Calu3 (cell line): ENCODE measurements at regions not wholly inside any gene's neighbourhood (a gene's known extent, or its start where the extent isn't known, plus 50 kb on each side); places are given as distances from the start of the nearest gene placed in this dataset.

Source experiments
- BruUV-seq: library from RNA; stranded (reverse); fragments of 400-500 nt; replicated peaks from 2 replicates; lab custom pipeline; 2021; lab: Mats Ljungman, UMichigan
- CTCF ChIA-PET: fragments of 300-600 bp; sonication (Branson Sonifier 250); formaldehyde crosslinking; loops from one replicate; lab custom pipeline; 2022; ENCODE audit warnings: antibody characterized with exemption; lab: Charles Lee
- DNase-seq: peaks from one replicate; pipeline ENCODE4 v3.0.0; 2022
- H3K27ac Mint-ChIP-seq: one replicate; pipeline ENCODE4 v1.8.0; 2022; ENCODE audit warnings: mixed read lengths; ENCODE audit not compliant: unreplicated experiment
- H3K27me3 Mint-ChIP-seq: one replicate; pipeline ENCODE4 v1.8.0; 2022; ENCODE audit warnings: mixed read lengths; ENCODE audit not compliant: unreplicated experiment
- H3K36me3 Mint-ChIP-seq: one replicate; pipeline ENCODE4 v1.8.0; 2022; ENCODE audit warnings: mild to moderate bottlenecking, moderate library complexity, mixed read lengths; ENCODE audit not compliant: insufficient read depth, unreplicated experiment
- H3K4me1 Mint-ChIP-seq: one replicate; pipeline ENCODE4 v1.8.0; 2022; ENCODE audit warnings: mild to moderate bottlenecking, low read depth, mixed read lengths; ENCODE audit not compliant: unreplicated experiment
- H3K4me3 Mint-ChIP-seq: one replicate; pipeline ENCODE4 v1.8.0; 2022; ENCODE audit warnings: mild to moderate bottlenecking, low read depth, moderate library complexity, mixed read lengths; ENCODE audit not compliant: unreplicated experiment
- H3K9me3 Mint-ChIP-seq: one replicate; pipeline ENCODE4 v1.8.0; 2022; ENCODE audit warnings: low read depth, mixed read lengths; ENCODE audit not compliant: unreplicated experiment
- CTCF ChIP-seq: fragments of 200-600 bp; IDR thresholded peaks from one replicate; pipeline ENCODE4 v1.8.0; 2022; ENCODE audit warnings: antibody characterized with exemption; ENCODE audit not compliant: unreplicated experiment
- intact Hi-C: fragments of 100-400 bp; cut with micrococcal nuclease; formaldehyde crosslinking; loops from one replicate; pipeline ENCODE4 v1.10.0; 2022; ENCODE audit not compliant: unreplicated experiment

- no peak for TF ChIP-seq CTCF
- Mint-ChIP-seq H3K27me3 (no peaks in the 10 kb centered on the region), H3K4me1 (peaks cover 23% of the 10 kb centered on the region), H3K4me3 (no peak overlapping the region), H3K9me3 (no peaks in the 10 kb centered on the region), H3K36me3 (no peaks in the 10 kb centered on the region), H3K27ac (no peak overlapping the region)
- intact Hi-C loops, result no loop called here
- CTCF ChIA-PET, result no interaction called here
- no TSS peak for BruUV-seq
- no peak for DNase-seq
Measured at GRCh38 chr3:168995129-168995528, 668.4 kb downstream of the MECOM start.

- H3K4me1 Mint-ChIP-seq, result peaks cover 12% of the 10 kb centered on the region
- DNase-seq, result no peak
- CTCF ChIA-PET, result no interaction called here
- TF ChIP-seq CTCF, result no peak
- H3K36me3 Mint-ChIP-seq, result no peaks in the 10 kb centered on the region
- no peak overlapping the region for H3K4me3 Mint-ChIP-seq
- no peaks in the 10 kb centered on the region for H3K9me3 Mint-ChIP-seq
- no peaks in the 10 kb centered on the region for H3K27me3 Mint-ChIP-seq
- H3K27ac Mint-ChIP-seq, result no peak overlapping the region
- intact Hi-C loops, result no loop called here
- BruUV-seq, result no TSS peak
Measured at GRCh38 chr3:168991803-168992202, 671.7 kb downstream of the MECOM start.

- DNase-seq, result no peak
- H3K36me3 Mint-ChIP-seq, result no peaks in the 10 kb centered on the region
- CTCF ChIA-PET, result interaction anchor here (0.6 kb wide), 1 partner anchor 118 kb away, joined by 5 read pairs; no protein-coding TSS in a partner anchor
- BruUV-seq, result no TSS peak
- intact Hi-C loops, result no loop called here
- H3K27ac Mint-ChIP-seq, result no peak overlapping the region
- peaks cover 8% of the 10 kb centered on the region for H3K4me1 Mint-ChIP-seq
- H3K27me3 Mint-ChIP-seq, result no peaks in the 10 kb centered on the region
- no peak overlapping the region for H3K4me3 Mint-ChIP-seq
- TF ChIP-seq CTCF, result no peak
- H3K9me3 Mint-ChIP-seq, result peaks cover 2% of the 10 kb centered on the region
Measured at GRCh38 chr3:168990621-168991020, 672.9 kb downstream of the MECOM start.

GRCh38 chr3:168990134-168990533 is 673.4 kb downstream of the MECOM start:
- DNase-seq, result no peak
- no peak for TF ChIP-seq CTCF
- CTCF ChIA-PET, result interaction anchor here (0.6 kb wide), 1 partner anchor 118 kb away, joined by 5 read pairs; no protein-coding TSS in a partner anchor
- no TSS peak for BruUV-seq
- no peaks in the 10 kb centered on the region for H3K36me3 Mint-ChIP-seq
- H3K4me1 Mint-ChIP-seq, result peaks cover 8% of the 10 kb centered on the region
- H3K27ac Mint-ChIP-seq, result no peak overlapping the region
- H3K9me3 Mint-ChIP-seq, result peaks cover 2% of the 10 kb centered on the region
- intact Hi-C loops, result no loop called here
- no peaks in the 10 kb centered on the region for H3K27me3 Mint-ChIP-seq
- H3K4me3 Mint-ChIP-seq, result no peak overlapping the region
